ENCODE measurements at regions not wholly inside any gene's neighbourhood (a gene's known extent, or its start where the extent isn't known, plus 50 kb on each side); places are given as distances from the start of the nearest gene placed in this dataset.

GRCh38 chr14:86481104-86481503, 951.2 kb downstream of the FLRT2 start:
- Mint-ChIP-seq H3K4me1 (ENCODE audit: low read depth, unreplicated experiment) (peaks cover 19% of the 10 kb centered on the region), H3K27me3 (ENCODE audit: unreplicated experiment) (no peaks in the 10 kb centered on the region), H3K4me3 (ENCODE audit: low read depth, unreplicated experiment) (no peak overlapping the region), H3K27ac (ENCODE audit: unreplicated experiment) (no peak overlapping the region), H3K36me3 (ENCODE audit: insufficient read depth, unreplicated experiment) (no peaks in the 10 kb centered on the region), H3K9me3 (ENCODE audit: low read depth, unreplicated experiment) (no peaks in the 10 kb centered on the region)
- no TSS peak for BruUV-seq (replicated peaks)
- intact Hi-C loops (cut with micrococcal nuclease; ENCODE audit: unreplicated experiment) = loop anchor here (5.0 to 10.0 kb wide), 3 partner anchors 184 to 304 kb away; no protein-coding TSS in a partner anchor
- CTCF ChIA-PET = no interaction called here
- no peak for TF ChIP-seq CTCF (IDR thresholded peaks at IDR 0.05; ENCODE audit: unreplicated experiment)
- DNase-seq = no peak

- no peaks in the 10 kb centered on the region for H3K4me1 Mint-ChIP-seq (ENCODE audit: low read depth, unreplicated experiment)
- no peak for DNase-seq
- H3K4me3 Mint-ChIP-seq (ENCODE audit: low read depth, unreplicated experiment) = no peak overlapping the region
- H3K27me3 Mint-ChIP-seq (ENCODE audit: unreplicated experiment) = no peaks in the 10 kb centered on the region
- no peak overlapping the region for H3K27ac Mint-ChIP-seq (ENCODE audit: unreplicated experiment)
- BruUV-seq (replicated peaks) = no TSS peak
- TF ChIP-seq CTCF (IDR thresholded peaks at IDR 0.05; ENCODE audit: unreplicated experiment) = no peak
- H3K9me3 Mint-ChIP-seq (ENCODE audit: low read depth, unreplicated experiment) = peaks cover 2% of the 10 kb centered on the region
- CTCF ChIA-PET = no interaction called here
- H3K36me3 Mint-ChIP-seq (ENCODE audit: insufficient read depth, unreplicated experiment) = no peaks in the 10 kb centered on the region
- intact Hi-C loops (cut with micrococcal nuclease; ENCODE audit: unreplicated experiment) = loop anchor here (5.0 kb wide), 1 partner anchor 433 kb away; no protein-coding TSS in a partner anchor
Observed at GRCh38 chr14:86464341-86464740, 934.4 kb downstream of the FLRT2 start.

- TF ChIP-seq CTCF (IDR thresholded peaks at IDR 0.05; ENCODE audit: unreplicated experiment) = no peak
Observed at GRCh38 chr14:86462193-86462753, 932.3 kb downstream of the FLRT2 start.

GRCh38 chr14:86457481-86458135, 927.7 kb downstream of the FLRT2 start:
- H3K27me3 Mint-ChIP-seq (ENCODE audit: unreplicated experiment) = no peaks in the 10 kb centered on the region
- TF ChIP-seq CTCF (IDR thresholded peaks at IDR 0.05; ENCODE audit: unreplicated experiment) = no peak
- H3K27ac Mint-ChIP-seq (ENCODE audit: unreplicated experiment) = no peak overlapping the region
- peaks cover 2% of the 10 kb centered on the region for H3K9me3 Mint-ChIP-seq (ENCODE audit: low read depth, unreplicated experiment)
- BruUV-seq (replicated peaks) = no TSS peak
- H3K4me1 Mint-ChIP-seq (ENCODE audit: low read depth, unreplicated experiment) = no peaks in the 10 kb centered on the region
- H3K4me3 Mint-ChIP-seq (ENCODE audit: low read depth, unreplicated experiment) = no peak overlapping the region
- intact Hi-C loops (cut with micrococcal nuclease; ENCODE audit: unreplicated experiment) = no loop called here
- H3K36me3 Mint-ChIP-seq (ENCODE audit: insufficient read depth, unreplicated experiment) = no peaks in the 10 kb centered on the region
- no peak for DNase-seq
- CTCF ChIA-PET = interaction anchor here (0.7 kb wide), 1 partner anchor 1363 kb away, joined by 3 read pairs; no protein-coding TSS in a partner anchor

More at GRCh38 chr14:86462193-86462753, 932.3 kb downstream of the FLRT2 start:
- H3K36me3 Mint-ChIP-seq (ENCODE audit: insufficient read depth, unreplicated experiment) = no peaks in the 10 kb centered on the region
- DNase-seq = peak; percentile 11
- peaks cover 2% of the 10 kb centered on the region for H3K9me3 Mint-ChIP-seq (ENCODE audit: low read depth, unreplicated experiment)
- intact Hi-C loops (cut with micrococcal nuclease; ENCODE audit: unreplicated experiment) = loop anchor here (5.0 kb wide), 1 partner anchor 435 kb away; no protein-coding TSS in a partner anchor
- no peak overlapping the region for H3K4me3 Mint-ChIP-seq (ENCODE audit: low read depth, unreplicated experiment)
- H3K4me1 Mint-ChIP-seq (ENCODE audit: low read depth, unreplicated experiment) = no peaks in the 10 kb centered on the region
- no peak overlapping the region for H3K27ac Mint-ChIP-seq (ENCODE audit: unreplicated experiment)
- H3K27me3 Mint-ChIP-seq (ENCODE audit: unreplicated experiment) = no peaks in the 10 kb centered on the region
- BruUV-seq (replicated peaks) = no TSS peak
- CTCF ChIA-PET = no interaction called here

Data from Calu3 (cell line).